ENCODE measurements at regions not wholly inside any gene's neighbourhood (a gene's known extent, or its start where the extent isn't known, plus 50 kb on each side); places are given as distances from the start of the nearest gene placed in this dataset.

DNA sequence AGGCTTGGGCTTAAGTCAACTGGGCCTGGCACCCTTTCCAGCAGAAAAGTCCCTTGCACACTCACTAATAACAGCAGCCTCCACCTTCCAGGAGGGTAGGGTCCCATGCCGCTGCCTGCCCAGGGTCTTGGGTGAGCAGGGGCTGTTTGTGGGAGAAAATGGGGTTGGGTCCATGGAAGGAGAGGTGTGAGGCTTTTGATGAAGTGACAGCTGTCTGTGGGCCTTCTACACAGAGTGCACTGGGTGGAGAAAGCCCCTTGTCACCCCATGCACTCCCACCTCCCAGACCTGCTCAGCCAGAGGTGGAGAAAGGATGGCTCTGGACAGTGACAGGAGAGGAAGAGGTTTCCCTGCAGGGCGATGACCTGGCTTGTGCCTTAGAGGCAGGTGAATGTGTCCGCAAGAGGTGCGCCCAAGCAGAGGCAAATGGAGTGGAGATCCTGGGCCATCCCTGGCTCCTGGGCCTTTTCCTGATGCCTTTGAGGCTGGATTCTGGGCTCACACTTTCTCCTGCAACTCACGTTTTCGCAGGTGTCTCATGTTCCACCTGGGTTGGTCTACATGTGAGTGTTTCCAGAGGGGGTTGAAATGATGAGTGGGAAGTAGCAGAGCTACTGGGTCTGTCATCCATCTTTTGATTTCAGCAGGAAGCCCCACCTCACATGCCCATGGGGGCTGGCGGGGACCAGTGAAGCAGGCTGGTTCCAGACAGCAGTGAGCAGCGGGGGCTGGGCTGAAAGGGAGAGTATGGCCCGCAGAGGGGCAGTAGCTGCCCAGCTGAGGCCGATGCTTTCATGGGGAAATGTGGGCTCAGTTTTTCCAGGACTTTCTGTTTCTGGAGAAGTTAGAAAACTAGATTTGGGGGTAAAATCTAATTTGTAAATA lies 85.2 kb upstream of the PRR23E start:
- no peak for DNase-seq (ENCODE audit: low read depth)

DNA sequence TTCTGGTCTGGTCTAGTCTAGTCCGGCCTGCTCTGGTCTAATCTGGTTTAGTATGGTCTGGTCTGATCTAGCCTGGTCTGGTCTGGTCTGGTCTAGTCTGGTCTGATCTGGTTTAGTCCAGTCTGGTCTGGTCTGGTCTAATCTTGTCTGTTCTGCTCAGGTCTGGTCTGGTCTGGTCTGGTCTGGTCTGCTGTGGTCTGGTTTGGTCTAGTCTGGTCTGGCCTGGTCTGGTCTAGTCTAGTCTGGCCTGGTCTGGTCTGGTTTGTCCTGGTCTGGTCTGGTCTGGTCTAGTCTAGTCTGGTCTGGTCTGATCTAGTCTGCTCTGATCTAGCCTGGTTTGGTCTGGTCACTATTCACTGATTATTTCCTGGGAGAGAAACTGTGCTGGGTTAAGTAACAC lies 84.1 kb upstream of the PRR23E start:
- DNase-seq (ENCODE audit: low read depth), result no peak

DNA sequence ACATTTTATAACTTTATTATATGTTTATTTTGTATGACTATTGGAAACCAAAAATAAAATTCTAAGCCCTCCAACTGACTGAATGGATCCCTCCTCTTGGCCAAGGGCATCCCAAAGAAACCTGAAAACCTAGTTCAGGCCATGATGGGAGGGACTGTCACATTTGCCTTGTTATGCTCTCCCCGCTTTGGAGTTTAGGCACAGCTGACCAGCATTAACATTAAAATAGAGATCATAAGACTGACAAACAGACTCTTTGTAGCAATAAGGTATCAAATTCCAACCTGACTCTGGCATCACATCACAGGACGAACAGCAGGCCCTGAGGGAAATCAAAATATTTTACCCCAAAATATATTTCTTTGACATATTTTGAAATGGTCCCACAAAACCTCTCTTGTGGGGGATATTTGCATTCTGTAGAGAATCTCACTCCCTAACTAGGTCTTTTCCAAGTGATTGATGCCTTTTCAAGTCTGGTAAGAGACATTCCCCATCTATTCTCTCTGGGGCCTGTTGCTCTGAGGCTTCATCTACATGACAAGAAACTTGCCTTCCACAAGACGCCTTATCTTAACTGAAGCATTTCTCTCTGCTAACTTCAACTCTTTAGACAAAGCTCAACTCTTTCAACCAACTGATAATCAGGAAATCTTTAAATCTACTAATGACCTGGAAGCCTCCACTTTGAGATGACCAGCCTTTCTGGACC lies 81.8 kb upstream of the PRR23E start:
- DNase-seq (ENCODE audit: low read depth), result no peak

DNA sequence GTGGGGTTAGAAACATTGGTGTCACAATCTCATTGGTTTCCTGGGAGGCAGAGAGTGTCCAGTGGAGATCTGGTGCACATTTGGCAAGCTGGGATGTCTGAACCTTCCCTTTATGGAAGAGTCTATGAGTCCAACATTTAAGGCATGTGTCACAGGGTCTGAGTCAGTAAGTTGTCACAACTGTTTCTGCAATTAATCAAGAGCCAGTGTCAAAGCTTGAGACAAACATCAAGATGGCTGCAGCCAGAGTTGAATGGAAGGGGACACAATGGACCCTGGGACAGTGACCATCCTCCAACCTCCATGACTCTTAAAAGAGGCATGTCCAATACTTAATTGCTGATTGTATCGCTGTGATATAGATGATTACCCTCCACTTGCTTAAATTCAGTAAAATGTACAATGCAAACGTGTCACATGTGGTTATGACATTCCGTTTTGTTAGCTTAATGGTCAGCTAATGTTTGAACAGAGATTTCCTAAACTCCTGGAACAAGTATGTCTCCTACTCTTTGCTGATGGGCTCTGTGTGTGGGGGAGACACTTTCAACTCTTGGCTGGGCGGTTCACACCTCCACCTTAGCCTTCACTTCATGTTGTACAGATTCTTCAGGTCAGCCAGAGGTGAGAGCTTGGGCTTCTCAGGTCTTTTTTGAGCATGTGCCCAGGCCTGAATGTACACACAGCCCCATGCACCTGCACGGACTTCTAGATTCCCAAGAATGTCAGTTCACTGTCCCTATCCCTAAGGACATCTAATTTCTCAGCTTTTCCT lies 79.9 kb upstream of the PRR23E start:
- DNase-seq (ENCODE audit: low read depth), result no peak

DNA sequence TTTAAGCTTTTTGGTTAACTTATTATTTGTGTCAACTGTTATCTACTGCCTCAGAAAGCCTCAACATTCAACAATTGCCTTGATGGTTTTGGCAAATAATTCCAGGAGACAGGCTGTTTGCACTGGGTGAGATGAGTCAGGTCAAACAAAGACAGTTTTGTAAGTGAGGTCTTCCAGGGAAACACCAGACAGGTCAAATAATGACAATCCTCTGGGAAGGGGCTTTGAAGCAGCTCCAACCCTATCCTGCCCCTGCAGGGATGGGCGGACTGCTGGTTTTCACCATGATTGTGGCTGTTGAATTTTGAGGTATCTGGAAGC lies 79.4 kb upstream of the PRR23E start:
- DNase-seq (ENCODE audit: low read depth), result no peak

DNA sequence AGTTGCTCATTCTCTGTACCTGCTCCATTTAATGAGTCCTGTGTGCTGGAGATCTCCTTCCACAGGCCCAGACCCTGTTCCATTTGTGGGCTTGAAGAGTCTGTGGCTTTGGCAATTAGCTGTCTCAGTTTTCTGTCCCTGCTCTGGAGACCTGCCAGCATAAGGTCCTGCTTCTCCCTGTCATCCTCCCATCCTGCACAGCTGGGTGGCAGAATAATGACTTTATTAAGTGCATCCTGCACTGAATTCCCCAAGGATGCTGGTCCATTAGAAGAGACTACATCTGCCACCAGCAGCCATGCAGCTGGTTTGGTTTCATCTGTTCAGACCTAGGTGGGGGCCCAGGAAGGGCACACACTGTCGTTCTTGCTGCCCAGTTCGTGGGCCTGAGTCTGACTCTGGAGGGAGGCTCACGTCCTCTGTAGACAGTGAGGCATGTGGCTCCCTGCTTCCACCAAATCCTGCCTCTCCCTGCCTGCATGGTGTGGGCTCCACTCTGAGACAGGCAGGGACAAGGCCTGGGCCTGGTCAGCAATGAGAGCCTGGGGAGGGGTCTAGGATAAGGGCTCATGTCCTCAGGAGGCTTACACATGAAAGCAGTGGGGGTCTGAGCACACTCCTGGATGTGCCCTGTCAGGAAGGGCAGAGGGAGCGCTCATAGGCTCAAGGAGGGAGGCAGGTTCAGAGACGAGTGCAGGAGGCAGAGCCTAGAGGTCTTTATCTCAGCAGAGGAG lies 78.4 kb upstream of the PRR23E start:
- no peak for DNase-seq (ENCODE audit: low read depth)

DNA sequence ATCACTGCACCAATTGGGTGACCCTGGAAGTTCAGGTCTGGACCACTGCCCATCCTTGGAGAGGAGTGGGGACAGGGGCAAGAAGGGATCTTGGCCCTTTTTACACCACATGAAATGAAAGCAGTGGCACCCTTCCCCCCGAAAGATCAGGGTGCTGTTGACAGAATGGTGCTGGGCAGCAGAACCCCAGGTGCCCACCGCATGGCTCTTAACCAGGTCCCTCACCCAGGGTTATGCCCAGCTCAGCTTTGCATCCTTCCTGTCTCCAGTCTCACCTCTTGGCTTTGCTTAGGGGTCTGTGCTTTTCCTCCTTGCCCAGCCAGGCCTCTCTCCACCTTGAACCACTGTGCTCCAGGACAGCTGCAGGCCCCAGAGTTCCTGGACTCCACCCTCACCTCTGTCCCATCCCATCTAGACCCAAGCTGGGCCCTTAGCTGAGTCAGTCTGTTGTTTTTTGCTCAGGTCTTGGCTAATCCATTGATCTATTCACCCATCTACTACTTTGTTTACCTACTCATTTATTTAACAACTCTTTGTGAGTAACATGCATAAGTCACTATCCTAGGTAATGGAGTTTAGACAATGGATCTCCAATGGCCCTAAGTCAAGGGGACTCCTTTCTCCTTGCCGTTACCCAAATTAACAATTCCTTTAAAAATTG lies 77.1 kb upstream of the PRR23E start:
- DNase-seq (ENCODE audit: low read depth), result no peak

DNA sequence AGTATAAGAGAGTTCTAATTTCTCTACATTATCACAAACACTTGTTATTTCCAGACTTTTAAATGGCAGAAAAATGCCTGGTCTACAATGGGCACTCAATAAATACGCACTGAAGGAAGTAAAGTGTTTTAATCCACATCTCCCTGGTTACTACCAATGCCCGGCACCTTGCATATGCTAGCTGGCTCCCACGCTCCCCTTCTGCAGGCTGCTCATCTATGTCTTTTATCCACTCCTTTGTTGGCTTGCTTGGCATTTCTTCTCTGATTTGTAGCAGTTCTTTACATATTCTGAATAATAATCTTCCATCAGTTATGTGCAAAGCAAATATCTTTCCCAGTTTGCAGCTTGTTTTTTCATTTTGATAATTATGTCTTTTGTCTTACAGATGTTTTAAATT lies 74.6 kb upstream of the PRR23E start:
- DNase-seq (ENCODE audit: low read depth), result no peak

DNA sequence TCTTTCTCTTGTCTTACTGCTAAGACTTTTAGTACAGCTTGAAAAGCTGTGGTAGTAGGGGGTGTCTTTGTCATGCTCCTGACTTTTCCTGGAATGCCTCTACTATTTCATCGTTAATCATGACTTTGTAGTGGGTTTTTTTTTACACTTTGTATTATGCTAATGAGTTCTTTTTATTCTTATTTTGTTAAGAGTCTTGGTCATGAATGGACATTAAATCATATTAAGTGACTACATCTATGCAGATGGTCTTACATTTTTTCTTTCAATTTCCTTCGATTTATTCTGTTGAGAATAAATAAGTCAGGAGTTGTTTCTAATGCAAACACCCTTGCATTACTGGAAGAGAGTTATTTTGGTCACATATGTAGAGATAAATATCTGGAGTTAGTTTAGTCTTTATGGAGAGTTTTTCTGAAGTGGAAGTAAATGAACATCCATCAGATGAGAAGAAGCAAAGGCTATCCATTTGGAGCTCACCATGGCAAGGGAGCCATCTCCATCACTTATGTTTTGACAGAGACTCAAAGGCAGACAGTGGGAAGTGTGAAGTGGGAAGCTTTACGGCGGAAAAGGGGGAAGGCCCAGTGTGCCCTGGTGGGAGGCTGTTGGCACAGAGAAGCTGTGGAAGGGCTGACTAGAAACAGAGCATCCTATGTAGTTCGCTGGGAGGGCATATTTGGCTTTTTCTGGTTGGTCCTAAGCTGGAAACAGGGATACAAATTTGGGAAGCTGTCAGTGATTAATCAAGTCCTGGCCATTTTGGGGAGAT lies 73.1 kb upstream of the PRR23E start:
- DNase-seq (ENCODE audit: low read depth), result no peak

DNA sequence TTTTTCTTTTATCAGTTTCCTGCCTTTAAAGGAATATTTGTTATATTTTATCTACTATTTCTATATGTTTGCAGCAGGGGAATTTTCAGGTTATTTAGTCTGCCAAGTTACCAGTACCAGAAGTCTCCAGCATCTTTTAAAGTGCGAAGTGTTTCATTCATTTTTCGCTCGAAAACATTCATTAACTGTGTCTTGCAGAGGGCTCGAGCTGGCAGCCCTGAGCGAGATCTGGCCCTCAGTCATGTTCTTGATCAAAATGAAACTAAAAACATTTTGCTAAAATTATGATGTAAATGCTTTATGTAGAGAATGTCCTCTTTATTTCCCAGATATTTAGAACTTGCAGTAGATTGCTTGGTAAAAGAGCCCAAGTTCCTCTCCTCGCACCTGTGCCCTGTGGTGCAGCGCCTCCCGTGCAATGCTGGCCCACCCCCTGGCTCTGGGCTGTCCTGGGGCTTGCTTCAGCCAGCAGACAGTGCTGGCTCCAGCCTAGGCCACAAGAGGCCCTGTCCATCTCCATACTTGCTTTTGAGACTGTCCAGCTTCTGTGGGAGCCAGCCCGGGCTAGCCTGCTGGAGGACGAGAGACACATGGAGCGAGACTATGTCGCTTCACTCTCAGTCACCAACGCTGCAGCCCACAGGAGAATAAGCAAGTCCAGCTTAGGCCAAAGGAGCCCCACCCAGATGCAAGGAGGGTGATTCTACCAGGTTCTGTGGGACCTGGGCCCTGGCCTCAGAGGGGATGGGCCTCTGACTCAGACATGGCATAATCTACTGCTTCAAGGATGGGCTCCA lies 71.9 kb upstream of the PRR23E start:
- DNase-seq (ENCODE audit: low read depth), result no peak

DNA sequence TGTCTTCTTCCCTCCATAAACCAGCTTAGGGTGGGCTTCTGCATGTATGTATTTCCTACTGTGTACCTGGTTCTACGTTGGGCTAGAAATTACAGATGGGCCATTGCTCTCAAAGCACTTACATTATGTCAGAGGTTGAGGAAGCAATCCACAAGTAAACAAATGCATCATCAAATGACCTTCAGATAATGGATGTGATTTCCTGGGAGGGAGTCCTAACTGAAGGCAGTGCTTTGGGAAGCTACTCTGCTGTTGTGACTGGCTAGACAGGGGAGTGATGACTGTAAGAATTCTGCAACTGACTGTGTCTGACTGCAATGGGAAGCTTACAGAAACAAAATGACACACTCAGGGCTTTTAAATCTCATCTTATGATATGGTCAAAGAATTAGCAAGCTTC lies 71.0 kb upstream of the PRR23E start:
- DNase-seq (ENCODE audit: low read depth), result no peak

DNA sequence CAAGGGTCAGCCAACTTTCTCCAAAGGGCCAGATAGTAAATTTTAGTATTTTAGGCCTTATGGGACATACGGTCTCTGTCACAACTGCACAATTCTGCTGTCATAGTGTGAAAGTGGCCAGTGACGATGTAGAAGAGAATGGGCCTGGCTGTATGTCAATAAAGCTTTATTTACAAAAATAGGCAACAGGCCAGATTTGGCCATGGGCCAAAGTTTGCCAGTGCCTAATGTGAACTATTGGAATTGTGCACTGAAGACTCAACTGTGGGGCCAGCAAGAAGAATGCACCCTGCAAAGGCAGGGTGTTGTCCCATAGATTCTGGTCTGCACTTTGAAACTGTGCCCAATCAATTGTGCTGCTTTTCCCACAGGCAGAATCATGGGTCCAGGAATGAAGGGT lies 69.4 kb upstream of the PRR23E start:
- no peak for DNase-seq (ENCODE audit: low read depth)

DNA sequence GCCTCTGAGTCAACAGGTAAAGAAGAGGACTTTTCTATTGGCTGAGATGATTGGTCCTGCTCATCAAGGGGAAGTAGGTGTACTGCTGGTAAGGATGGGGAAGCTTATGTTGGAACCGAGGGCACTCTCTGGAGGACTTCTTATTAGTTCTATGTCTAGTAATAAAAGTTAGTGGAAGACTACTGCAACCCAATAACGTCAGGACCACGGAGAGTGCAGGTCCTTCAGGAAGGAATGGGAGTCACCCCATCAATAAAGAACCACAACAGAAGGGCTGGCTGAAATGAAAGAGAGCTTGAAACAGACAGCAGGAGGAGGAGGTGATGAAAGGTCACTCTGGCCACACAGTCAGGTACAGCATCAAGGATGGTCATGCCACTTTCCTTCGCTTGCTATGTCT lies 68.8 kb upstream of the PRR23E start:
- DNase-seq (ENCODE audit: low read depth), result peak; percentile 23

DNA sequence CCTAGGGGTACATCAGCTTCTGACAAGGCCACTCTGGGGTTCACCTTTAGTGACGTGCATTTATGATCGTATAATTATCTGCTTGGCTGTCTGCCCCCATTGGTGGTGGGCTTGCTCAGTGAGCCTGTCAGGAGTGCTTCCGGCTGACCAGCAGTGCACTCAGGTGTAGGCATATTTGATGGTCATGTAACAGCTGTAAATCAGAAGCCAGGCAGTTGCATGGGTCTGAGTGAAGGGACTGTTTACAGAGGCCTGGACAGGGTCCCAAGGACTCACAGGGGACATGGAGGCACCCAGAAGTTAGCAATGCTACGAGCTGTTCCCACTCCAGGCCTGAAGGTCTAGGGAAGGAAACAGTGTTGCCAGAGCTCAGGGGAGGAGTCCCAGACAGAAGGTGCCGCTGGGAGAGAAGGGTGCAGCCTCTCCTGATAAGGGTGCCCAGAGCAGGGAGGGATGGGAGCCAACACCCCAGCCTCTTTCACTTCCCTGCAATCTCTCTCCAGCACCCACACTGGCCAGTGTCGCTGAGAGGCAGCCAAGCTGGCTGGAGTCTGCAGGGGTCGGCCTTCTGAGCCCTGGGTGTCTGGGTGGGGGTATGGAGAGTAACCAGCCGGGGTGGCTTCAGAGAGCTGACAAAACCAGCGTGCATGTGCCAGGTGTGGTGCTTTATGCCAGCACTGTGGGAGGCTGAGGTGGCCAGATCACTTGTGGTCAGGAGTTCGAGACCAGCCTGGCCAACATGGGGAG lies 61.3 kb upstream of the PRR23E start:
- no peak for DNase-seq (ENCODE audit: low read depth)

DNA sequence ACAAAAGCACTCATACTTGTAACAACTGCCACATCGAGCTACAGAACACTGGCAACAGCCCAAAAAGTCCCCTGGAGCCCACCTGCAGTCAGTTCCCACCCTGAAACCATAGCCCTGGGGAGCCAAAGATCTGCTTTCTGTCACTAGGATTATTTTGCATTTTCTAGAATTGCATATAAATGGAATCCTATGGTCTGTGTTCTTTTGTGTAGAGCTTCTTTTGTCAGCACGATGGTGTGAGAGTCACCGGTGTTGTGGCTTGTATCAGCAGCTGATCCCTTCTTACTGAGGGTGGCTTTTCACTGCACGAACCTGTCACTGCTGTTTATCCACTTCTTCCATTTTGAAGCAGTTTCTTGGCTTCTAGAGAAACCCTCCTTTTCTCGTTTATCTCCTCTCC lies 60.1 kb upstream of the PRR23E start:
- no peak for DNase-seq (ENCODE audit: low read depth)

DNA sequence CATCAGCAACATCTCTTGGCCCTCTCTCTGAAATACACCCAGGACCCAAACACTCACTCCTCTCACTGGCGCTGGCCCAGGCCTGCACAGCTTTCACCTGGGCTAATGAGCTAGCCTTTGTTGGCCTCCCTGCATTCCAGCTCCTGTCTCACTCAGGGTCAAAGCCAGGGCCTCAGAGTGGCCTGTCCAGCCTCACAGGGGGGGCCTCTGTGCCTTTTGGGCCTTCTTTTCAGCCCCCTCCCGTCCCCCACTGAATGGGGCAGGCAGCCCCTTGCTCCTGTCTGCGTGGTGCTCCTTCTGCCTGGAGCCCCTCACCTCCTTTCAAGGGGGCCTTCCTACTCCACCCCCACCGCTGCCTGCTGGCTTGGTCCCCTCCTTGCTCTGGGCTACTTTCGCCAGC lies 59.0 kb upstream of the PRR23E start:
- DNase-seq (ENCODE audit: low read depth), result no peak

DNA sequence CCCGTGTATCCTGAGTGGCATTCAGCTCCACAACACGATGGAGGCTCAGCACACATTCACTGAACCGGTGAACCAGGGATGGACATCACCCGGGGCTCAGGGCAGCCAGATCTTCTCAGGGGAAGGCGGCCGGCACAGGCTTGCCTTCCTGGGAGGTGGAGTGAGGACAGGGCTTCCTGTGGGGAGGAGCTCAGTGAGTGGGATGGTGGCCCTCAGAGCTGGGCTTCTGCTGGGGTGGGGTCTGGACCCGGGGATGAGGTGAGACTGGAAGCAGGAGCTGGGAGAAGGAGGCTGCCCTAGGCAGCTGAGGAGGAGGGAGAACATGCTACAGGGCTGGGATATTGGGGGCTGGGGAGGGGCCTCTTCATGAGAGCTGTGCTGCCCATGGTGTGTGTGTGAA lies 58.5 kb upstream of the PRR23E start:
- no peak for DNase-seq (ENCODE audit: low read depth)

DNA sequence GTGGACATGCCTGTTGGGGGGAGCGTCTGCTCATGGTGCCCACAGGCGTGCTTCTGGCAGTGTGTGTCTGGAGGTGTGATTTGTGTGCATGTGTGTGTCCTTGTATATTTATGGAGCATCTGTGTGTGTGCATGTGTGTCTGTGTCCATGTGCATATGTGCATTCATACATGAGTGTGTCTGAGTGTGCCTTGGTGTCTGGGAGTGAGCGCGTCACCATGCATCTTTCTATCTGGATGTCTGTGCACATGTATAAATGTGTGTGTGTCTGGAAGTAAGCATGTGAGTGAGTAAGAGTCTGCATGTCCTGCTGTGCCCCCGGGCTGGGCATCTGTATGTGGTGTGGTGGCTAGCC lies 58.1 kb upstream of the PRR23E start:
- no peak for DNase-seq (ENCODE audit: low read depth)

DNA sequence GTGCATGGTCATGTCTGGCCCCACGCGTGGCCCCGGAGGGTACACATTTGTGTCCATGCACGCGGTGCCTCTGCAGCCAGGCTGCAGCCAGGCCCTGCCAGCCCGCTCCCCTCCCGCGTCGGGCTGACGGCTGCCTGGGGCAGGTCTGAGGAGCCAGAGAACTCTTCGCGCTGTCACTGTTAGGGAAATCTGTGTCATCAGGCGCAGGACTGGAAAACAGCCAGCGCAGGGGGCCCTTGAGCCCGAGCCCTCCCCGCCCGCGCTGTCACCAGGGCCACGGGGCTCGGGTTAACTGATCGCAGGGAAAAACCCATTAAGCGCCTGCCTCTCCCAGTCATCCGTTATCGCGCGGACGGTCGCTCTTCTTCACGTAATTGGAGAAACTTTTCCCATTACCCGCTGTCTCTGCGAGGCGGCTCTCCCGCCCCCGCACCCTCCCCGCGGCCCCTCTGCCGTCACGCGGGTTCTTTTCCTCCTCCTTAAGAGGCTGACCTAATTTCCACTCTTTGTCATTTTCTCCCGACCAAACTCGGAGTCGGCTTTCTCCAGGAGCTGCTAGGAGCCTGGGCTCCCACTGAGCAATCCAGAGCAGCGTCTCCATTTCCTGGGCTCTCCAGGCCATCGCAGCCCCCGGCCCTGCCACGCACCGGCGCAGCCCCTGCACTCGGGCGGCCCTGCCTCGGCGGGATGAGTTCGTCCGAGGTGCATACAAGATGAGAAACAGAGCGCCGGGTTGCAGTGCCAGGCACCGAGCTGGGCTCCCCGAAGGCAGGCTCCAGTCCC lies 57.5 kb upstream of the PRR23E start:
- peak; percentile 39 for DNase-seq (ENCODE audit: low read depth)

Data from iris pigment epithelial cell (primary cell).